Epithelial cell of proximal tubule (primary cell): ENCODE measurements at regions not wholly inside any gene's neighbourhood (a gene's known extent, or its start where the extent isn't known, plus 50 kb on each side); places are given as distances from the start of the nearest gene placed in this dataset.
"Not testable (repeated sequence)": the region's sequence is repeated elsewhere in the genome, so short reads cannot be mapped to it uniquely, and the experiment has no call there.

ENCODE experiments used
- DNase-seq: peaks from one replicate; pipeline ENCODE4 v3.0.0-alpha.2; 2011; ENCODE audit warnings: low read depth
- H3K4me3 ChIP-seq: 2 replicates; pipeline ENCODE4 v1.5.1; 2011; ENCODE audit warnings: low read depth, mild to moderate bottlenecking, low read length
- TF ChIP-seq, protein P1 (sequence below): conservative IDR thresholded peaks from 2 replicates; pipeline ENCODE4 v1.5.1; 2012; ENCODE audit warnings: low read depth, mild to moderate bottlenecking, low read length

DNA sequence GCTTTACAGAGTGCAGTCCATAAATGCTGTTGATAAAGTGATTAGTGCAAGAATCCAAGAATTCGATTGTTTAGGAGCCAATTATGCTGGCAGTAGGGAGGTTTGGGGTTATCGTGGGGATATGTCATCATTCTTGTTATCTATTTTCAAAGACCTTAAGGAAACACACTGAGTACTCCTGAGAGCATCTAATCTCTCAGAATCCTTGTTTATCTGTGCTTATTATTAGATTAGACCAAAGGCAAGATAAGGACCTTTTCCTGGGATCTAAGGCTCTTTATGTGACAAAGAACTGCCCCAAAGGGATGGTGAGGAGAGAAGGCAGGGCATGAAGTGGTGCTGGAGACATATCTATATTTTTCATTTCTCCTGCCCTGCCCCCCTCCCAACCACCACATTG is 139.1 kb downstream of the TSEN15 start:
- H3K4me3 ChIP-seq, result no peak overlapping the region
- TF ChIP-seq, protein P1, sequence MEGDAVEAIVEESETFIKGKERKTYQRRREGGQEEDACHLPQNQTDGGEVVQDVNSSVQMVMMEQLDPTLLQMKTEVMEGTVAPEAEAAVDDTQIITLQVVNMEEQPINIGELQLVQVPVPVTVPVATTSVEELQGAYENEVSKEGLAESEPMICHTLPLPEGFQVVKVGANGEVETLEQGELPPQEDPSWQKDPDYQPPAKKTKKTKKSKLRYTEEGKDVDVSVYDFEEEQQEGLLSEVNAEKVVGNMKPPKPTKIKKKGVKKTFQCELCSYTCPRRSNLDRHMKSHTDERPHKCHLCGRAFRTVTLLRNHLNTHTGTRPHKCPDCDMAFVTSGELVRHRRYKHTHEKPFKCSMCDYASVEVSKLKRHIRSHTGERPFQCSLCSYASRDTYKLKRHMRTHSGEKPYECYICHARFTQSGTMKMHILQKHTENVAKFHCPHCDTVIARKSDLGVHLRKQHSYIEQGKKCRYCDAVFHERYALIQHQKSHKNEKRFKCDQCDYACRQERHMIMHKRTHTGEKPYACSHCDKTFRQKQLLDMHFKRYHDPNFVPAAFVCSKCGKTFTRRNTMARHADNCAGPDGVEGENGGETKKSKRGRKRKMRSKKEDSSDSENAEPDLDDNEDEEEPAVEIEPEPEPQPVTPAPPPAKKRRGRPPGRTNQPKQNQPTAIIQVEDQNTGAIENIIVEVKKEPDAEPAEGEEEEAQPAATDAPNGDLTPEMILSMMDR, result no peak
- DNase-seq, result no peak

DNA sequence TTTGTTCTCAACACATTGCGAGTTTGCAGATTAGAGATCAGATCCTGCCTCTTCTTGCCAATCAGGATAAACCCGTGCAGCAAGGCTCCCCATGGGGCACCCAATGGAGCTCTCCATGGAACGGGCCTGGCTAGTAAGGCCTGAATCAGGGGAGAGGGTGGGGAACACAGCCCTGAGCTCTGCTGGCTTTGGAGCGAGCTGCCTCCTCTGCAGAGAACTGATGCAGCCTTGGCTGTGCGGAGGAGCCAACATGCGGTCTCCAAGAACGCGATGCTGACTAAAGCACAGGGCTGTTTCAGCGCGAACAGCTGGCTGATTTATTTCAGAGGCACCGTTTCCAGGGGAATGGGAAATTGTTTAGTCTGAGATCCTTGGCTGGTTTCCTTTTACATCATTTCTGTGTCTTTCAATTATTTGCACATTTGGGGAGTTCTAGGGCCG is 139.7 kb downstream of the TSEN15 start:
- no peak overlapping the region for H3K4me3 ChIP-seq
- TF ChIP-seq, protein P1, result no peak
- no peak for DNase-seq

DNA sequence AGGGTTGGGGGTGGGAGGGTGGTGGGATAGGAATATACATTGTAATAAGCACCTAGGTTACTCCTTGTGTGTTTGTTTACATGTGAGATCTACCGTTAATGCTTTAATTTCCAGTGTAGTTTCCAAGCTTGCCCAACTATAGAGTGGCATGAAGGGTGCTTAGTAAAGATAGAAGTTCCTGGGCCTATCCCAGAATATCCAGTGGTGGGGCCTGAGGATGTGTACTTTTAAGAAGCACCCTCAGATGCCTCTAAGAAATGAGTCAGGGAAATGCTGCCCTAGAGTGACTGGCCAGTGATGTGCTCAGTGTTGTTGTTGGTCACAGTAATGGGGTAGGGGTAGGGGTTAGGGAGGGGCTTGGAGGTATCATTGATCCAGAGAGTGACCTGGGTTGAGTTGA is 141.3 kb downstream of the TSEN15 start:
- no peak for DNase-seq
- TF ChIP-seq, protein P1, result no peak
- no peak overlapping the region for H3K4me3 ChIP-seq

DNA sequence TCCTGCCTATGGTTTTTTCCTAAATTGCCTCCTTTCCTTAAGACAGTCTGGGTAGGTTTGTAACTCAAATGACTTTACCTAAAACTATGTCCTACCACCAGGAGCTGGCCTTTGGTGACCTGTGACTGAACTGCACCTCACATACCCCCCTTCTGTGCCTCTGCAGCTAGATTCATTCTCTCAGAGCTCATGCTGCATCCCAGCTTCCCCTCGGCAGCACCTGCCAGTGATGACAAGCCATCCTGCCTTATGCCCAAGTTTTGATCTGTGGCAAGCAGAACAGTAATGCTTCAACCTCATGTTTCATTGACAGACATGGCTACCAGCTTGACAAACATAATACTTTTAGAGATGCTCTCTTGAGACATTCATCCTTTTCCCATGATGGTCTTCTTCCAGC is 141.9 kb downstream of the TSEN15 start:
- TF ChIP-seq, protein P1, result no peak
- DNase-seq, result no peak
- no peak overlapping the region for H3K4me3 ChIP-seq

DNA sequence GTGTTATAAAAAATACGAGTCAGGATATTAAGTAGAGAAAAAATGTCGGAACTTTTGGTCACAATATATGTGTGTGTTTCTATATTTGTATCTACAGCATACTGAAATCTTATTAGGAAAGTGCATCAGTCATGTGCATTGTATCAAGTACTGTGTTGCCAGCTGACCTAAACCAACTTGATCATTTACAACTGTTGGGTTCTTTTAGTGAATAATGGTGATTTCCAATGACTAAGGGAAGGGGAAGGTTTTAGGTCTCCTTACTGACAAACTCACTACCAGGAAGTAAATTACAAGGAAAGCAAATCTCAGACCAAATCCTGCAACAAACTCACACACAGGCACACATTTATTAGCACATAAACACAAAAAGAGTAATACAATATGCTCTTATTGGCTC is 142.7 kb downstream of the TSEN15 start:
- no peak overlapping the region for H3K4me3 ChIP-seq
- TF ChIP-seq, protein P1, result no peak
- DNase-seq, result no peak

DNA sequence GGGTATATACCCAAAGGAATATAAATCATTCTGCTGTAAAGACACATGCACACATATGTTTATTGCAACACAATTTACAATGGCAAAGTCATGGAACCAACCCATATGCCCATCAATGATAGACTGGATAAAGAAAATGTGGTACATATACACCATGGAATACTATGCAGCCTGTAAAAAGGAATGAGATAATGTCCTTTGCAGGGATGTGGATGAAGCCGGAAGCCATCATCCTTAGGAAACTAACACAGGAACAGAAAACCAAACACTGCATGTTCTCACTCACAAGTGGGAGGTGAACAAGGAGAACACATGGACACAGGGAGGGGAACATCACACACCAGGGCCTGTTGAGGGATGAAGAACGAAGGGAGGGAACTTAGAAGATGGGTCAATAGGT is 144.2 kb downstream of the TSEN15 start:
- H3K4me3 ChIP-seq, DNase-seq: not testable (repeated sequence)

DNA sequence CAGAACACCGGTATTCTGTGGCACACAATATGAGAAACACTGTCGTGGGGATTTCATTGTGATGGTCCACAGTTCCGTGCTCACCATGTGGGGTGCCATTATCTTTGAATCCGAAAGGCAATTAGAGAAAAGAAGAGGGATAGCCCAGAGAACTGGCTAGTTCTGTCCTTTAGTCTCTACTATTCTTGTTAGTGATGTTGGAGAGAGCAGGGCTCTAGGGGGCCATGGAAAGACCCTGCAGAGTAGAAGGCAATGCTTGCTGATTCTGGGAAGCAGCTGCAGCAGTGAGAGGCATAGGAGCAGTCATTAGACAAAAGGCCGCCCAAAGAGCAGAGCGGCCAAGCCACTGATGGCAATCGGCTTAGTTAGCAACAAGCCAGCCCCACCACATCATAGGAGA is 146.3 kb downstream of the TSEN15 start:
- DNase-seq, result no peak
- H3K4me3 ChIP-seq, result no peak overlapping the region
- TF ChIP-seq, protein P1, result no peak

DNA sequence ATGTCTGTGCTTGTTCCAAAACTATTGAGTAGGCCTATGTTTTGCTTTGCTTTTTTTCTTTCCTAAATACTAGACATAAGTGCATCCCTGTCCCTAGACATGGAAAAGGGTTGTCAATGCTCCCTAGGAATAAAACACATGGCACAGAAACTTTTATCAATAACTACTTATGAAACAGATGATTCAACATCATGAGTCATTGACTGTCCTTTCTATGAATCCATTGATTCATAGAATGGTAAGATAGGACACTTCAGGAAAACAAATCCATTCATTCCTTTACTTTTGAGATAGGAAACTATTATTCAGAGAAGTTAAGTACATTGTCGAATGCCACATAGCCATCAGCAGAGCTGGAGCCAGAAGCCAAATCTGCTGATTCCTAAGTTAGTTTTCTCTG is 147.5 kb downstream of the TSEN15 start:
- DNase-seq, result no peak
- TF ChIP-seq, protein P1, result no peak
- H3K4me3 ChIP-seq, result no peak overlapping the region
